ENCODE measurements at regions not wholly inside any gene's neighbourhood (a gene's known extent, or its start where the extent isn't known, plus 50 kb on each side); places are given as distances from the start of the nearest gene placed in this dataset.
"Not testable (repeated sequence)": the region's sequence is repeated elsewhere in the genome, so short reads cannot be mapped to it uniquely, and the experiment has no call there.

DNA sequence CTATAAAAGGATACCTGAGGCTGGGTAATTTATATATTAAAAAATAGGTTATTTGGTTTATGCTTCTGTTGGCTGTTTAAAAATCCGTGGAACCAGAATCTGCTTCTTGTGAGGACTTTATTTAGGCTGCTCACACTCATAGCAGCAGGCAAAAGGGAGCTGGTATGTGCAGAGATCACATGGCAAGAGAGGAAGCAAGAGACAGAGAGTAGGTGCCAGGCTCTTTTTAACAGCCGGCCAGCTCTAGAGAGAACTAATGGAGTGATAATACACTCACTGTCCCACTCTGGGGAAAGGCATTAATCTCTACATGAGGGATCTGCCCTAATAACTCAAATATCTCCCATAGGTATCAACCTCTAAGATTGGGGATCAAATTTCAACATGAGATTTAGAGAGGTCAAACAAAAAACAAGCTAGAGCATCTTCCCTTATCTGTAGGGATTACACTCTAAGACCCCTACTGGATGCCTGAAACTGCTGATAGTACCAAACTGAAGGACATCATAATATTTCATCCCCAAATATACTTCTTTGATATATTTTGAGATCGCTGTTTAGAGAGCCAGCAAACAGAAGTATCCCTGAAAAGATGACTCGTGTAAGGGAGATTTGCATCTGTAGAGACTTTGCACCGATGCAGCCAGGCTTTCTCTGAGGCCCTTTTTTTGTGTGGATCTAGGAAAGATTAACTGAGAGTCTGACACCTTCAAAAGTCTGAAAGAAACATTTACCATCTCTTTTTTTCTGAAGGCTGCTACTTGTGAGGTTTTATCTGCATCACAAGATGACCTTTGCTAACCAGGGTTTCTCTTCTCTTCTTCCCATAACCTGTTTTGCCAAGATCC, 717.0 kb upstream of the MBL2 start:
- no peaks in the 10 kb centered on the region for H3K36me3 ChIP-seq (ENCODE audit: control insufficient read depth, insufficient read depth, low read length)
- H3K4me3 ChIP-seq (ENCODE audit: low read depth, low read length), result no peak overlapping the region
- peaks cover 2 to 42% (median 15%) of the 10 kb centered on the region in 7 donors for H3K9me3 Mint-ChIP-seq
- ATAC-seq (ENCODE audit: low read depth in 2 of 2) (no peak), DNase-seq (no peak)
- no peaks in the 10 kb centered on the region for H3K27me3 Mint-ChIP-seq
- H3K4me1 ChIP-seq (ENCODE audit: control insufficient read depth, insufficient read depth, low read length, poor library complexity, severe bottlenecking), result no peaks in the 10 kb centered on the region
- H3K9me3 ChIP-seq (ENCODE audit: control insufficient read depth in 2 of 2, low read length in 2 of 2), result peaks cover 3 to 20% of the 10 kb centered on the region in 2 experiments
- H3K27ac Mint-ChIP-seq, result no peak overlapping the region
- no peak overlapping the region for H3K4me3 Mint-ChIP-seq
- H3K27me3 ChIP-seq (ENCODE audit: control insufficient read depth, insufficient read depth, low read length), result no peaks in the 10 kb centered on the region
- H3K27ac ChIP-seq (ENCODE audit: insufficient read depth, low read length, poor library complexity, severe bottlenecking), result no peak overlapping the region
- H3K4me1 Mint-ChIP-seq, result no peaks in the 10 kb centered on the region
- no peaks in the 10 kb centered on the region for H3K36me3 Mint-ChIP-seq

DNA sequence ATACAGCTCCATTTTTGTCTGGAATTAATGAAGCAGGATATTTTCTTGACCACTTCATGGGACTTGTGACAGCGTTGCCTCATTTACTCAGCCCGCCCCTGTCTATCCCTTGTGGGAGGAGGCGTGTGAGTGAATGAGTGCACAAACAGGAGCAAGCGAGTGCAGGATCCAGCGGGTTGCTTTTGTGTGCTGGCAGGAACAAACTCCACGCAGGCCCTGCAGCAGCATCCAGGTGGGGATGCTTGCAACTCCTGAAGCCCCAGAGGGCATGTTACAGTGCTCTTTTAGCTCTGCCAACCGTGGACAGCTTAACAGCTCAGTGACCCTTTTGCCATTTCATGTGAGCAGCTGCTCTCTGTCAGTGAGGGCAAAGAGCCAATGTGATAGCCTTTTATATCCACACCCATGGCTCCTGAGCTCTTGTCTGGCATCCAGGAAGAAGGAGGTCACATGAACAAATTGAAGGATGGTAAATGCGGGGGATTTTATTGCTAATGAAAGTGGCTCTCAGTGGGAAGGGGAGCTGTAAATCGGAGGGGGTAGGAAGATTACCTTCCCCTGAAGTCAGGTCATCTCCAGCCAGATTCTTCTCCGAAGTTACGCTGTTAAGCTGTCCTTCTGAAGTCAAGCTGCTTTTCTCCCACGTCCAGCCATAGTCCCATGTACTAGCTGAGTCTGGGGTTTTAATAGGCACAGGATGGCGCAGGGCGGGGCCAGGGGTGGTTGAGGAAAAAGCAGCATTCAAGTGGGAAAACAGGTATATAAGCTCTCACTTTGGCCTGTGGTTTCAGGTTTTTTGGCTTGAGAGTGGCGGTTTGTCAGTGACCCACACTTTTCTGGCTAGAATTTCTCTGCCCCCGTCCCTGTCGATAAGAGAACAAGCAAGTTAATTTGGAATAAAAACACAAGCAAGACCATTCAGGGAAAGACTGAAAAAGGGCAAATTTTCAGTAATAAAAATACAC, 714.7 kb upstream of the MBL2 start:
- peaks cover 5 to 22% of the 10 kb centered on the region in 2 experiments for H3K9me3 ChIP-seq (ENCODE audit: control insufficient read depth in 2 of 2, low read length in 2 of 2)
- H3K27me3 ChIP-seq (ENCODE audit: control insufficient read depth, insufficient read depth, low read length), result no peaks in the 10 kb centered on the region
- ATAC-seq (ENCODE audit: low read depth in 2 of 2) (no peak), DNase-seq (no peak)
- no peak overlapping the region for H3K4me3 Mint-ChIP-seq
- no peaks in the 10 kb centered on the region for H3K27me3 Mint-ChIP-seq
- no peak overlapping the region for H3K4me3 ChIP-seq (ENCODE audit: low read depth, low read length)
- H3K27ac ChIP-seq (ENCODE audit: insufficient read depth, low read length, poor library complexity, severe bottlenecking), result no peak overlapping the region
- H3K36me3 ChIP-seq (ENCODE audit: control insufficient read depth, insufficient read depth, low read length), result no peaks in the 10 kb centered on the region
- peaks cover 3 to 36% (median 14%) of the 10 kb centered on the region in 7 donors for H3K9me3 Mint-ChIP-seq
- no peaks in the 10 kb centered on the region for H3K36me3 Mint-ChIP-seq
- no peaks in the 10 kb centered on the region for H3K4me1 Mint-ChIP-seq
- H3K4me1 ChIP-seq (ENCODE audit: control insufficient read depth, insufficient read depth, low read length, poor library complexity, severe bottlenecking), result no peaks in the 10 kb centered on the region
- H3K27ac Mint-ChIP-seq, result no peak overlapping the region

DNA sequence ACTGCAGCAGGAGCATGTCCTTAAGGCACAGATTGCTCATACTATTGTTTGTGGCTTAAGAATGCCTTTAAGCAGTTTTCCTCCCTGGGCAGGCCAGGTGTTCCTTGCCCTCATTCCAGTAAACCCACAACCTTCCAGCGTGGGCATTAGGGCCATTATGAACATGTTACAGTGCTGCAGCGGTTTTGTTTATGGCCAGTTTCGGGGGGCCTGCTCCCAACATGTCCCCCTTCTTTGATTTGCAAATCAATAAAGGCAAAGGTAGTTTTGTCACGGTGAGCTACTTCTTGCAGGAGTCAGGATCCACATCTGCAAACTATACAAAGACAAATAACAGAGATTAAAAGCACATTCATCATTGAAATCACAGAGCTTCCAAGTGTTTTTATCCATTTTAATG, 712.8 kb upstream of the MBL2 start:
- not testable (repeated sequence) for ATAC-seq (ENCODE audit: low read depth in 2 of 2); H3K27ac ChIP-seq (ENCODE audit: insufficient read depth, low read length, poor library complexity, severe bottlenecking); H3K4me3 Mint-ChIP-seq; H3K4me3 ChIP-seq (ENCODE audit: low read depth, low read length); H3K27me3 Mint-ChIP-seq; DNase-seq; H3K27ac Mint-ChIP-seq; H3K36me3 ChIP-seq (ENCODE audit: control insufficient read depth, insufficient read depth, low read length); H3K4me1 ChIP-seq (ENCODE audit: control insufficient read depth, insufficient read depth, low read length, poor library complexity, severe bottlenecking); H3K36me3 Mint-ChIP-seq; H3K4me1 Mint-ChIP-seq; H3K27me3 ChIP-seq (ENCODE audit: control insufficient read depth, insufficient read depth, low read length)
- peaks cover 3 to 34% (median 13%) of the 10 kb centered on the region in 7 donors for H3K9me3 Mint-ChIP-seq
- peaks cover 5 to 22% of the 10 kb centered on the region in 2 experiments for H3K9me3 ChIP-seq (ENCODE audit: control insufficient read depth in 2 of 2, low read length in 2 of 2)

DNA sequence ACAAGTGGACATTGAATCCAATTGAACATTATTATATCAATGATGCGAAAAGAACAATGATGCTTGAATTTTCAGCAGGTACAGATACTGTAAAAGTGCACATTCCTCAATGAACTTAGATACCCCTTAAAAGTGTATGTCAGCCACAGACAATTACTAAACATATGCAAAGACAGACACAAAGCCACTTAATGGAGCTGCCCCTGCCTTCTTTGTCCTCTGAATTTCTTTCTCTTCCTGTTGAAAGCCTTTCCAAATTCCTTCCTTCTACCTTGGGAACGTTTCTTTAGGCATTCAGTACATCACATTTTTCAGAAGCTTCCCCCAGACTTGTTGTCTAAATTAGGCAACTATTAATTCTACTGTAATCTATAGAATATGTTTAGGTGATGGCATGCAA, 706.8 kb upstream of the MBL2 start:
- Histone ChIP-seq H3K36me3 (ENCODE audit: control insufficient read depth, insufficient read depth, low read length) (no peaks in the 10 kb centered on the region), H3K27me3 (ENCODE audit: control insufficient read depth, insufficient read depth, low read length) (no peaks in the 10 kb centered on the region), H3K27ac (ENCODE audit: insufficient read depth, low read length, poor library complexity, severe bottlenecking) (no peak overlapping the region), H3K4me1 (ENCODE audit: control insufficient read depth, insufficient read depth, low read length, poor library complexity, severe bottlenecking) (no peaks in the 10 kb centered on the region), H3K4me3 (ENCODE audit: low read depth, low read length) (no peak overlapping the region), H3K9me3 (ENCODE audit: control insufficient read depth in 2 of 2, low read length in 2 of 2) (peaks cover 2 to 4% of the 10 kb centered on the region in 2 experiments)
- H3K27me3 Mint-ChIP-seq, result no peaks in the 10 kb centered on the region
- peaks cover 0 to 12% (median 2%) of the 10 kb centered on the region in 7 donors for H3K9me3 Mint-ChIP-seq
- ATAC-seq (ENCODE audit: low read depth in 2 of 2) (no peak), DNase-seq (no peak)
- H3K4me1 Mint-ChIP-seq, result no peaks in the 10 kb centered on the region
- H3K36me3 Mint-ChIP-seq, result no peaks in the 10 kb centered on the region
- H3K4me3 Mint-ChIP-seq, result no peak overlapping the region
- no peak overlapping the region for H3K27ac Mint-ChIP-seq

DNA sequence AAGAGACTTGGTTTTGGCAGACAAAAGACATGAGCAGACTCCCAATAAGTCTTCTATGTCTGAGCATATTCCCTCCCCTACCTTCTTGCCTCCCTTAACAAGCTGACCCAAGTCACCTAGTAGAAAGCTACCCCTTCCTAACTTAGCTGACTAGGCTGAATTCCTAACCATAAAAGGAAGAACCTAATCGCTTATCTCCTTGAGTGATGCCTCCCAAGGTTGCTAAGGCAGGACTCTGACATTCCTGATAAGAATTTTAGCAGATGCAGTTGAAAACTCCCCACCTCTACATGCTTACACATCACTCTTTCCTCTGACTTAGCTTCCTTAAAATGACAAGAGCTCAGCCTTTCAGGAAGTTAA, 704.7 kb upstream of the MBL2 start:
- Histone ChIP-seq H3K27ac (ENCODE audit: insufficient read depth, low read length, poor library complexity, severe bottlenecking) (no peak overlapping the region), H3K27me3 (ENCODE audit: control insufficient read depth, insufficient read depth, low read length) (no peaks in the 10 kb centered on the region), H3K4me1 (ENCODE audit: control insufficient read depth, insufficient read depth, low read length, poor library complexity, severe bottlenecking) (no peaks in the 10 kb centered on the region), H3K4me3 (ENCODE audit: low read depth, low read length) (no peak overlapping the region), H3K9me3 (ENCODE audit: control insufficient read depth in 2 of 2, low read length in 2 of 2) (peaks cover 2 to 4% of the 10 kb centered on the region in 2 experiments), H3K36me3 (ENCODE audit: control insufficient read depth, insufficient read depth, low read length) (no peaks in the 10 kb centered on the region)
- DNase-seq (no peak), ATAC-seq (ENCODE audit: low read depth in 2 of 2) (no peak)
- Mint-ChIP-seq H3K36me3 (no peaks in the 10 kb centered on the region), H3K27ac (no peak overlapping the region), H3K27me3 (no peaks in the 10 kb centered on the region), H3K9me3 (peaks cover 0 to 10% (median 4%) of the 10 kb centered on the region in 7 donors), H3K4me3 (no peak overlapping the region), H3K4me1 (no peaks in the 10 kb centered on the region)

DNA sequence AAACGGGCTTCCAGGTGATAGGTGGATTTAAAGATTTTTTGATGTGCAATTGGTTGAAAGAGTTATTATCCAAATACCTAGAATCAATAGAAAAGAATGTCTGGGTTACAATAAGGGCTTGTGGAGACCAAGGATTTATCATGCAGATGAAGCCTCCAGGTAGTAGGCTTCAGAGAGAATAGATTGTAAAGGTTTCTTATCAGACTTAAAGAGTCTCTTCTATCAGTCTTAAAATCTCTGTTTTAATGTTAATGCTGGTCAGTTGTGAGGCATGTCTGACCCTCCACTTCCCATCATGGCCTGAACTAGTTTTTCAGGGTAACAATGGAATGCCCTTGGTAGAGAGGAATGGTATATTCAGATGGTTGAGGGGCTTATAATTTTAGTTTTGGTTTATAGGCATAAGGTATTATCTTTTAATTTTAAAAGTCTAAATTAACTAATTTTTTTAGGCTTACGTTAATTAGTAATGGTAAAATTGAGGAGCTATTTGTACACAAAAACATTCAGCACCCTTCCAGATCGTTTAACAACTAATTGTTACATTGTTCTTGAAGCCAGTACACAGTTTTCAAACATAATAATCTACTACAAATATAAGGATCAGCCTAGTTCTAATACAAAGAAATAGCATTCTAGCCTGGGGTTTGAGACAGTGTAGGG, 704.2 kb upstream of the MBL2 start:
- Histone ChIP-seq H3K9me3 (ENCODE audit: control insufficient read depth in 2 of 2, low read length in 2 of 2) (peaks cover 2 to 4% of the 10 kb centered on the region in 2 experiments), H3K27ac (ENCODE audit: insufficient read depth, low read length, poor library complexity, severe bottlenecking) (no peak overlapping the region), H3K4me1 (ENCODE audit: control insufficient read depth, insufficient read depth, low read length, poor library complexity, severe bottlenecking) (no peaks in the 10 kb centered on the region), H3K36me3 (ENCODE audit: control insufficient read depth, insufficient read depth, low read length) (no peaks in the 10 kb centered on the region), H3K4me3 (ENCODE audit: low read depth, low read length) (no peak overlapping the region), H3K27me3 (ENCODE audit: control insufficient read depth, insufficient read depth, low read length) (no peaks in the 10 kb centered on the region)
- Mint-ChIP-seq H3K36me3 (no peaks in the 10 kb centered on the region), H3K4me1 (no peaks in the 10 kb centered on the region), H3K4me3 (no peak overlapping the region), H3K27ac (no peak overlapping the region), H3K9me3 (peaks cover 0 to 10% (median 4%) of the 10 kb centered on the region in 7 donors), H3K27me3 (no peaks in the 10 kb centered on the region)
- ATAC-seq (ENCODE audit: low read depth in 2 of 2), result no peak
- no peak for DNase-seq

DNA sequence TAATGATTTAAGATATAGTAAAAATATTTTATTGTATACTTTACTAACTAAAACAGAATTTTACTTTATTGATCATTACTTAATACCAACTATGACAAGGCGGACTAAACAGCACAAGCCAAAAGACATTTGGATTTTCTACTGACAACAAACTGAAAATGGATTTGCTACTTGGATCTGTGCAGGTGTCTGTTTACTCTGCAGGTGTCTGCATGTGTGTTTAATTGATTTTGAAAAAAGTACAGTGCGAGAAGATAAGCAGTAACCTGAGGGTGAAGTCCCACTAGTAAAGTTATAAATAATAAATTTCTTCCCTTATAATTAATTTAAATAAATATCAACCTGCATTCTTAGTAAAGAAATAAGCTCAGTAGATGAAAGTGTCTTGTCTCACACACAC, 696.8 kb upstream of the MBL2 start:
- Mint-ChIP-seq H3K36me3 (no peaks in the 10 kb centered on the region), H3K9me3 (peaks cover 0 to 19% (median 6%) of the 10 kb centered on the region in 7 donors), H3K27ac (no peak overlapping the region), H3K27me3 (no peaks in the 10 kb centered on the region), H3K4me3 (no peak overlapping the region), H3K4me1 (no peaks in the 10 kb centered on the region)
- Histone ChIP-seq H3K4me1 (ENCODE audit: control insufficient read depth, insufficient read depth, low read length, poor library complexity, severe bottlenecking) (no peaks in the 10 kb centered on the region), H3K27ac (ENCODE audit: insufficient read depth, low read length, poor library complexity, severe bottlenecking) (no peak overlapping the region), H3K36me3 (ENCODE audit: control insufficient read depth, insufficient read depth, low read length) (no peaks in the 10 kb centered on the region), H3K9me3 (ENCODE audit: control insufficient read depth in 2 of 2, low read length in 2 of 2) (peaks cover 0 to 7% of the 10 kb centered on the region in 2 experiments), H3K27me3 (ENCODE audit: control insufficient read depth, insufficient read depth, low read length) (no peaks in the 10 kb centered on the region), H3K4me3 (ENCODE audit: low read depth, low read length) (no peak overlapping the region)
- ATAC-seq (ENCODE audit: low read depth in 2 of 2), result no peak
- DNase-seq, result no peak
